Activated T-helper 17 cell treated with anti-CD3 and anti-CD28 coated beads, Interleukin-2, amount 50 U/mL, for 72 hours (primary cell): ENCODE measurements at regions not wholly inside any gene's neighbourhood (a gene's known extent, or its start where the extent isn't known, plus 50 kb on each side); places are given as distances from the start of the nearest gene placed in this dataset.
"Not testable (repeated sequence)": the region's sequence is repeated elsewhere in the genome, so short reads cannot be mapped to it uniquely, and the experiment has no call there.

Experiments used
- ATAC-seq: fragments of 150-1000 bp; cut with Tn5 transposase; replicated peaks from 2 replicates; pipeline ENCODE4 v1.10.0; 2021; ENCODE audit warnings: mild to moderate bottlenecking, moderate library complexity
- H3K27ac Mint-ChIP-seq: one replicate; pipeline ENCODE4 v1.8.0; 2022; ENCODE audit warnings: mixed read lengths
- H3K27me3 Mint-ChIP-seq: one replicate; pipeline ENCODE4 v1.8.0; 2022; ENCODE audit warnings: mixed read lengths
- H3K36me3 Mint-ChIP-seq: one replicate; pipeline ENCODE4 v1.8.0; 2022; ENCODE audit warnings: low read depth, mild to moderate bottlenecking, mixed read lengths
- H3K4me1 Mint-ChIP-seq: one replicate; pipeline ENCODE4 v1.8.0; 2022; ENCODE audit warnings: mixed read lengths
- H3K4me3 Mint-ChIP-seq: one replicate; pipeline ENCODE4 v1.8.0; 2022; ENCODE audit warnings: mild to moderate bottlenecking, mixed read lengths
- H3K9me3 Mint-ChIP-seq: one replicate; pipeline ENCODE4 v1.8.0; 2022; ENCODE audit warnings: mixed read lengths

GRCh38 chr2:71925268-71926088 lies 222.2 kb downstream of the CYP26B1 start:
- H3K27ac Mint-ChIP-seq, result no peak overlapping the region
- ATAC-seq, result no peak
- H3K9me3 Mint-ChIP-seq, result no peaks in the 10 kb centered on the region

GRCh38 chr2:71923887-71924533 lies 223.7 kb downstream of the CYP26B1 start:
- Mint-ChIP-seq H3K27me3 (no peaks in the 10 kb centered on the region), H3K4me1 (no peaks in the 10 kb centered on the region), H3K27ac (no peak overlapping the region), H3K36me3 (no peaks in the 10 kb centered on the region), H3K4me3 (no peak overlapping the region), H3K9me3 (no peaks in the 10 kb centered on the region)
- ATAC-seq, result peak; percentile 66

More at GRCh38 chr2:71925268-71926088, 222.2 kb downstream of the CYP26B1 start:
- H3K4me3 Mint-ChIP-seq, result no peak overlapping the region
- H3K27me3 Mint-ChIP-seq, result no peaks in the 10 kb centered on the region
- H3K4me1 Mint-ChIP-seq, result no peaks in the 10 kb centered on the region
- H3K36me3 Mint-ChIP-seq, result no peaks in the 10 kb centered on the region

GRCh38 chr2:71923143-71923525 lies 224.5 kb downstream of the CYP26B1 start:
- Mint-ChIP-seq H3K4me3 (no peak overlapping the region), H3K9me3 (no peaks in the 10 kb centered on the region), H3K27ac (no peak overlapping the region), H3K27me3 (peaks cover 5% of the 10 kb centered on the region), H3K4me1 (no peaks in the 10 kb centered on the region), H3K36me3 (no peaks in the 10 kb centered on the region)
- no peak for ATAC-seq

DNA sequence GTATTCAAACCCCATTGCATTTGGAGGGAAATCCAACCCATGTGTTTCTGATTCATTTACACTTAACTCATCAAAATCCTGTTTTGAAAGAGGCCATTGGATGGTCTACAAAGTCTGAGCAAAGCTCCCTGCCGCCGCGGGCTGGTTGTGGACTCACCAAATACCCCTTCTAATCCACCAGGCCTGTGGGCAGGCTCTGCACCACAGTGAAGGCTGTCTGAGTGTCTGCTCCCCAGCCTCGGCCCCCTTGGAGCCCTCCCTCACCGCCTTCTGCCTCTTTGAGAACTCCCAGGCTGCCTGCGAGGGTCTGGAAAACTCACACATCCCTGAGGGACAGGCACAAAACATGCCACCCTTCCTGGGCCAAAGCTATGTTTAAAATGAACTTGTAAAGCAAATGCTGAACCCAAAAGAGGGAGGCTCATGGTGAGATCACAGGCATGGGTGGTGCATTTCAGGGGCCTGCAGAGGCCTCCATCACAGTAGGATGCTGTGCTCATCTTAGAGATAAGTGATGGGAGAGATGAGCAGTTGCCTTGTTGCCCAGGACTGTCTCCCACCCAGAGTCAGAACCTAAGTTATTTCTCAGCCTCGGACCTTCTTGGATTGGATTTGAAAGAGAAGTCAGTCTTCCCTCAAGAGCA lies 225.0 kb downstream of the CYP26B1 start:
- Mint-ChIP-seq H3K27me3 (peaks cover 5% of the 10 kb centered on the region), H3K4me1 (no peaks in the 10 kb centered on the region), H3K36me3 (no peaks in the 10 kb centered on the region), H3K27ac (no peak overlapping the region), H3K4me3 (no peak overlapping the region), H3K9me3 (peaks cover under 1% of the 10 kb centered on the region)
- ATAC-seq, result no peak

GRCh38 chr2:71922091-71922490 lies 225.6 kb downstream of the CYP26B1 start:
- Mint-ChIP-seq H3K36me3 (no peaks in the 10 kb centered on the region), H3K4me3 (no peak overlapping the region), H3K4me1 (no peaks in the 10 kb centered on the region), H3K9me3 (peaks cover 3% of the 10 kb centered on the region), H3K27ac (no peak overlapping the region), H3K27me3 (peaks cover 8% of the 10 kb centered on the region)
- ATAC-seq, result no peak

DNA sequence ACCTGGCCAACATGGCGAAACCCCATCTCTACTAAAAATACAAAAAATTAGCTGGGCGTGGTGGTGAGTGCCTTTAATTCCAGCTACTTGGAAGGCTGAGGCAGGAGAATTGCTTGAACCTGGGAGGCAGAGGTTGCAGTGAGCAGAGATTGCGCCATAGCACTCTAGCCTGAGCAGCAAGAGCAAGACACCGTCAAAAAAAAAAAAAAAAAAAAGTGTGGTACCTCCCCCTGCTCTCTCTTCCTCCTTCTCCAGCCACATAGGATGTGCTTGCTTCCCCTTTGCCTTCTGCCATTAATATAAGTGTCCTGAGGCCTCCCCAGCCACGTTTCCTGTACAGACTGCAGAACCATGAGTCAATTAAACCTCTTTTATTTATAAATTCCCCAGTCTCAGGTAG lies 226.8 kb downstream of the CYP26B1 start:
- H3K4me3 Mint-ChIP-seq, H3K4me1 Mint-ChIP-seq, H3K9me3 Mint-ChIP-seq, H3K36me3 Mint-ChIP-seq, ATAC-seq, H3K27ac Mint-ChIP-seq: not testable (repeated sequence)
- peaks cover 16% of the 10 kb centered on the region for H3K27me3 Mint-ChIP-seq

DNA sequence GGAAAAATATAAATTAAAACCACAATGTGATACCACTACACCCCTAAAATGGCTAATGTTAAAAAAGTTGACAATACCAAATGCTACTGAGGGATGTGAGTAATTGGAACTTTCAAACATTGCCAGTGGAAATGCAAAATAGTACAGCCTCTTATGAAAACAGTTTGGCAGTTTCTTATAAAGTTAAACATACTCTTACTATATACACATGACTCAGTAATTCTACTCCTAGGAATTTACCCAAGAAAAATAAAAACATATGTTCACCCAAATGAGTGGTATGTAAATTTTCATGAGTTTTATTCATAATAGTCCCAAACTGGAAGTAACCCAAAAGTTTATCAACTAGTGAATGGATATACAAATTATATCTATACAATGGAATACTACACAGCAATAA lies 228.0 kb downstream of the CYP26B1 start:
- Mint-ChIP-seq H3K9me3 (peaks cover 3% of the 10 kb centered on the region), H3K36me3 (no peaks in the 10 kb centered on the region), H3K27me3 (peaks cover 17% of the 10 kb centered on the region), H3K4me3 (no peak overlapping the region), H3K27ac (no peak overlapping the region), H3K4me1 (no peaks in the 10 kb centered on the region)
- ATAC-seq, result no peak

GRCh38 chr2:71910277-71910676 lies 237.4 kb downstream of the CYP26B1 start:
- H3K27ac Mint-ChIP-seq, result no peak overlapping the region
- peaks cover 20% of the 10 kb centered on the region for H3K27me3 Mint-ChIP-seq
- no peaks in the 10 kb centered on the region for H3K4me1 Mint-ChIP-seq
- no peak overlapping the region for H3K4me3 Mint-ChIP-seq
- H3K36me3 Mint-ChIP-seq, result no peaks in the 10 kb centered on the region
- H3K9me3 Mint-ChIP-seq, result peaks cover 4% of the 10 kb centered on the region
- ATAC-seq, result no peak

DNA sequence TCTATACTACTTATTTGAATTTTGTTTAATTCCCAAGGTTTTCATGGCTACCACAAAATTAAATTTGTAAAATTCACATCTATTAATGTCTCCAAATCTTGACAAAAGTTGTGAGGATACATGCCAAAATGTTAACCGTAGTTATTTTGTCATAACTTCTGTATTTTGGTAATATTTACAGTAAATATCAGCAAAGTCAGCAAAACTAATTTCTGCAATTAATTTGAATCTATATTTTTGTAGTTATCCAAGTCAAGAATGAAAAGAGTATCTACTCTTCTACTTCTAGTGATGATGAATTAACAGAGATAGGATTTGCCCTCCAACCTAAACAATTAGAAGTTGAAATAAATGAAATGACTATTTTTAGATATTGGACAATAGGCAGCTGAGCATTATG lies 238.9 kb downstream of the CYP26B1 start:
- no peak for ATAC-seq
- Mint-ChIP-seq H3K4me1 (no peaks in the 10 kb centered on the region), H3K27ac (no peak overlapping the region), H3K9me3 (peaks cover 4% of the 10 kb centered on the region), H3K4me3 (no peak overlapping the region), H3K36me3 (no peaks in the 10 kb centered on the region), H3K27me3 (peaks cover 30% of the 10 kb centered on the region)

DNA sequence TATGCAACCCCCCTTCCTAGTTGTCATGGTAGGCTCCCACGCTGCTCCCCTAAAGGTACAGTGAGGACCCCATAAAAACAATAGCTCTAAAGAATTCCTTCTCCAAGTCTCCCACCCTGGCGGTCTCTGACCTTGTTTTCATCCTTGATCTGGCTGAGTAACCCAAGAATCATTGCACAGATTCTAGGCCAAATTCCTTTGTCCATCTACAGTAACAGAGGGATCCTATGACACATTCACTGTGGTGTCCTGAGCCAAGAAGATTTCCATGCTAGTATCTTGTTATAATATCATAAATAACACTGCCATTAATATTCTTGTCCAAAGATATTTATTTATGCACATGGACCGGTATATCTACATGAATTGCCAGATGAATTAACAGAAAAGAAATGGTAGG lies 240.2 kb downstream of the CYP26B1 start:
- no peaks in the 10 kb centered on the region for H3K36me3 Mint-ChIP-seq
- H3K4me1 Mint-ChIP-seq, result no peaks in the 10 kb centered on the region
- H3K27ac Mint-ChIP-seq, result no peak overlapping the region
- ATAC-seq, result no peak
- H3K9me3 Mint-ChIP-seq, result peaks cover 4% of the 10 kb centered on the region
- H3K27me3 Mint-ChIP-seq, result peaks cover 35% of the 10 kb centered on the region
- H3K4me3 Mint-ChIP-seq, result no peak overlapping the region

- Mint-ChIP-seq H3K36me3 (no peaks in the 10 kb centered on the region), H3K9me3 (peaks cover 4% of the 10 kb centered on the region), H3K27me3 (peaks cover 35% of the 10 kb centered on the region), H3K4me1 (no peaks in the 10 kb centered on the region), H3K4me3 (no peak overlapping the region), H3K27ac (no peak overlapping the region)
- no peak for ATAC-seq
Measured at GRCh38 chr2:71906357-71906973, 241.2 kb downstream of the CYP26B1 start.

DNA sequence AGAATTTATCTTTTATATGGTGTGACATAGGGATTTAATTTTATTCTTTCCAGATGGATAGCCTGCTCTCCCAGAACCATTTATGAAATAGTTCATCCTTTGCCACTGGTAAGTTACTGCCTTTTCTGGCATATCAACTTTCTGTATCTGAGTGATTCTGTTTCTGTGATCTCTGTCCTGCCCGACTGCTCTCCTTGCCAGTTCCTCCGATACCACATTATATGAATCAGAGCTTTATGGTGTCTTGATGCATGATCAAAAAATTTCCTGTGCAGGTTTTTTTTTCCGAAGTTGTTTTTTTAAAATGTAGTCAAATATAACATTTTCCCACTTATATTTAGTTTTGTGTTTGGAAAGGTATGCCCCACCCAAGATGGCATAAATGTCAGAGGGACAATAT lies 242.5 kb downstream of the CYP26B1 start:
- Mint-ChIP-seq H3K27ac (no peak overlapping the region), H3K27me3 (peaks cover 35% of the 10 kb centered on the region), H3K9me3 (peaks cover 4% of the 10 kb centered on the region), H3K4me3 (no peak overlapping the region), H3K36me3 (no peaks in the 10 kb centered on the region), H3K4me1 (no peaks in the 10 kb centered on the region)
- no peak for ATAC-seq

DNA sequence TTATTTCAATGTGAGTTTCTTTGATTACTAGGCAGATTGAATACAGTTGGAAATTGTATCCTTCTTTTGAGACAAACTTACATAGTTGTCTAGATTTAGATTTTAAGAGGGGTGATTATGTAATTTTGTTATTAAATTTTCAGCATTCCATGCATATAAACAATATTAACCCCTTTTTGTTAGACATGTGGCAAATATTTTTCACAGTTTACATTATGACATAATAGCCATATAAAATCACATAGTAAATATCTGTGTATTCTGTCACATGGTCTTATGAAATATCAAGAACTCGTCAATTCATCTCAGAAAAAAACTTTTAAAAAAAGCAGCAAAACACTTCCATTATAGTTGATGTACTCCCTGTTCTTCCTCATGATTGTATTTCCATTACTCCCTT lies 243.8 kb downstream of the CYP26B1 start:
- Mint-ChIP-seq H3K27me3 (peaks cover 32% of the 10 kb centered on the region), H3K4me1 (no peaks in the 10 kb centered on the region), H3K36me3 (no peaks in the 10 kb centered on the region), H3K4me3 (no peak overlapping the region), H3K9me3 (no peaks in the 10 kb centered on the region), H3K27ac (no peak overlapping the region)
- ATAC-seq, result no peak

- ATAC-seq, result no peak
- Mint-ChIP-seq H3K4me1 (no peaks in the 10 kb centered on the region), H3K4me3 (no peak overlapping the region), H3K36me3 (no peaks in the 10 kb centered on the region), H3K27ac (no peak overlapping the region), H3K27me3 (peaks cover 24% of the 10 kb centered on the region), H3K9me3 (no peaks in the 10 kb centered on the region)
Measured at GRCh38 chr2:71901466-71901865, 246.2 kb downstream of the CYP26B1 start.
